Activated B cell treated with CpG ODN at 0.5 μM for 24 hours (primary cell): ENCODE measurements at regions not wholly inside any gene's neighbourhood (a gene's known extent, or its start where the extent isn't known, plus 50 kb on each side); places are given as distances from the start of the nearest gene placed in this dataset.

ENCODE experiments used
- ATAC-seq: fragments of 200-7000 bp; cut with Tn5 transposase; one replicate; pipeline ENCODE4 v1.10.0; 2021; ENCODE audit warnings: low read depth, mild to moderate bottlenecking, moderate library complexity
- CTCF ChIA-PET: fragments of 350-600 bp; sonication (Branson Sonifier 250); formaldehyde crosslinking; loops from one replicate; lab custom pipeline; 2021; ENCODE audit warnings: antibody characterized with exemption; lab: Charles Lee
- POLR2A ChIA-PET: fragments of 350-600 bp; sonication (Branson Sonifier 250); formaldehyde crosslinking; loops from one replicate; lab custom pipeline; 2021; ENCODE audit warnings: antibody characterized with exemption; lab: Charles Lee
- DNase-seq: peaks from one replicate; pipeline ENCODE4 v3.0.0; 2022
- H3K27ac Mint-ChIP-seq: one replicate; pipeline ENCODE4 v1.8.0; 2020; ENCODE audit warnings: mixed read lengths
- H3K27me3 Mint-ChIP-seq: one replicate; pipeline ENCODE4 v1.8.0; 2021; ENCODE audit warnings: mixed read lengths
- H3K36me3 Mint-ChIP-seq: one replicate; pipeline ENCODE4 v1.8.0; 2021; ENCODE audit warnings: low read depth, mixed read lengths
- H3K4me1 Mint-ChIP-seq: one replicate; pipeline ENCODE4 v1.8.0; 2021; ENCODE audit warnings: mixed read lengths
- H3K4me3 Mint-ChIP-seq: one replicate; pipeline ENCODE4 v1.8.0; 2020; ENCODE audit warnings: mild to moderate bottlenecking, mixed read lengths
- H3K9me3 Mint-ChIP-seq: one replicate; pipeline ENCODE4 v1.8.0; 2020; ENCODE audit warnings: mixed read lengths
- intact Hi-C: fragments of 100-400 bp; cut with micrococcal nuclease; formaldehyde crosslinking; loops from one replicate; pipeline ENCODE4 v1.15.1; 2024
- TF ChIP-seq, protein P1 (sequence below): fragments of 200-600 bp; IDR thresholded peaks from one replicate; pipeline ENCODE4 v1.8.0; 2022; ENCODE audit warnings: antibody characterized with exemption, mild to moderate bottlenecking

- intact Hi-C loops: no loop called here
- POLR2A ChIA-PET: no interaction called here
- DNase-seq: no peak
- H3K27ac Mint-ChIP-seq: no peak overlapping the region
- H3K4me3 Mint-ChIP-seq: no peak overlapping the region
- no peaks in the 10 kb centered on the region for H3K9me3 Mint-ChIP-seq
- no peak for ATAC-seq
- no peaks in the 10 kb centered on the region for H3K36me3 Mint-ChIP-seq
- TF ChIP-seq, protein P1, sequence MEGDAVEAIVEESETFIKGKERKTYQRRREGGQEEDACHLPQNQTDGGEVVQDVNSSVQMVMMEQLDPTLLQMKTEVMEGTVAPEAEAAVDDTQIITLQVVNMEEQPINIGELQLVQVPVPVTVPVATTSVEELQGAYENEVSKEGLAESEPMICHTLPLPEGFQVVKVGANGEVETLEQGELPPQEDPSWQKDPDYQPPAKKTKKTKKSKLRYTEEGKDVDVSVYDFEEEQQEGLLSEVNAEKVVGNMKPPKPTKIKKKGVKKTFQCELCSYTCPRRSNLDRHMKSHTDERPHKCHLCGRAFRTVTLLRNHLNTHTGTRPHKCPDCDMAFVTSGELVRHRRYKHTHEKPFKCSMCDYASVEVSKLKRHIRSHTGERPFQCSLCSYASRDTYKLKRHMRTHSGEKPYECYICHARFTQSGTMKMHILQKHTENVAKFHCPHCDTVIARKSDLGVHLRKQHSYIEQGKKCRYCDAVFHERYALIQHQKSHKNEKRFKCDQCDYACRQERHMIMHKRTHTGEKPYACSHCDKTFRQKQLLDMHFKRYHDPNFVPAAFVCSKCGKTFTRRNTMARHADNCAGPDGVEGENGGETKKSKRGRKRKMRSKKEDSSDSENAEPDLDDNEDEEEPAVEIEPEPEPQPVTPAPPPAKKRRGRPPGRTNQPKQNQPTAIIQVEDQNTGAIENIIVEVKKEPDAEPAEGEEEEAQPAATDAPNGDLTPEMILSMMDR: no peak
- H3K27me3 Mint-ChIP-seq: peaks cover 6% of the 10 kb centered on the region
- H3K4me1 Mint-ChIP-seq: no peaks in the 10 kb centered on the region
- CTCF ChIA-PET: no interaction called here
These were observed 56.0 kb downstream of the PLK2 start for GRCh38 chr5:58403822-58404433.

DNA sequence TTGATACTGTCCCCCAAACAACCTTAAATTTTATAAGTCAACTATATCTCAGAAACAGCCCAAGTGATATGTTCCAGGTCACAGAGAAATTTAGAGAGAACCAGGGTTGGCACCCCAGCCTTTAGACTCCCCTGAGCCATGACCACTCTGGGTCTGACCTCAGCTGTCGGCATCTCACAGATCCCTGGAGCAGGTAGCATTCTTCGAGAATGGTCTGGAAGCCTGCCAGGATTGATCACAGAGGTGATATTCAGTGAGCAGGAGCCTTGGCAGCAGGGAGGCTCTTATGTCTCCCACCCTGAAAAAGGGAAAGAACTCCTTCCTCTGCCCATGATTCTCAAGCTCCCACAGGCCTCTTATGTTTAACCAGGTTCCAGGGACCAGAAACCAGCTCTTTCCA is 58.2 kb downstream of the PLK2 start:
- POLR2A ChIA-PET: no interaction called here
- no peaks in the 10 kb centered on the region for H3K27me3 Mint-ChIP-seq

GRCh38 chr5:58400737-58401136 is 59.1 kb downstream of the PLK2 start:
- H3K27me3 Mint-ChIP-seq: no peaks in the 10 kb centered on the region
- ChIA-PET POLR2A (no interaction called here), CTCF (no interaction called here)
- H3K27ac Mint-ChIP-seq: no peak overlapping the region
- TF ChIP-seq, protein P1: no peak
- ATAC-seq (no peak), DNase-seq (no peak)
- no peaks in the 10 kb centered on the region for H3K9me3 Mint-ChIP-seq
- intact Hi-C loops: no loop called here
- H3K36me3 Mint-ChIP-seq: no peaks in the 10 kb centered on the region
- H3K4me1 Mint-ChIP-seq: no peaks in the 10 kb centered on the region
- H3K4me3 Mint-ChIP-seq: no peak overlapping the region

More for the DNA sequence above, 58.2 kb downstream of the PLK2 start:
- no peak overlapping the region for H3K4me3 Mint-ChIP-seq
- no peaks in the 10 kb centered on the region for H3K4me1 Mint-ChIP-seq
- intact Hi-C loops: no loop called here
- TF ChIP-seq, protein P1: no peak
- DNase-seq: no peak
- CTCF ChIA-PET: no interaction called here
- no peaks in the 10 kb centered on the region for H3K9me3 Mint-ChIP-seq
- H3K36me3 Mint-ChIP-seq: no peaks in the 10 kb centered on the region
- ATAC-seq: no peak
- no peak overlapping the region for H3K27ac Mint-ChIP-seq

DNA sequence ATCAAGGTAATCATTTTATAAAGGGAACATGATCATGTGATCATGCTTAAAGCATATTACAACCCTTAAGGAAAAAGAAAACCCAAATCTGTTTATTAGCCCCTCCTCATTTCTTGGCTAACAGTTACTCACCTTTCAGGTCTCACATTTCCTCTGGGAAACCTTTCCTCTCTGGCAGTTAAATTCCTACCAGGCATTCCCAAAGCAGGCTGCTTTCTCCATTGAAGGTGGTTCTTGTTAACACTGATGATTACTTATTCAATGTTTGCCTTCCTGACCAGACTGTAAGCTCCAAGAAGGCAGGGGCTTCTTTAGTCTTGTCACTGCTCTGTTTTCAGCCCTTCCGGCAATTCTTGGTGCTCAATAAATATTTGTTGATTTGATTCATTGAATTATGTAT is 59.9 kb downstream of the PLK2 start:
- POLR2A ChIA-PET: no interaction called here

GRCh38 chr5:58394339-58394738 is 65.5 kb downstream of the PLK2 start:
- H3K4me3 Mint-ChIP-seq: no peak overlapping the region
- no peaks in the 10 kb centered on the region for H3K9me3 Mint-ChIP-seq
- ATAC-seq: no peak
- H3K27me3 Mint-ChIP-seq: peaks cover 12% of the 10 kb centered on the region
- POLR2A ChIA-PET: no interaction called here
- no peak for DNase-seq
- CTCF ChIA-PET: no interaction called here
- no peaks in the 10 kb centered on the region for H3K36me3 Mint-ChIP-seq
- TF ChIP-seq, protein P1: no peak
- H3K27ac Mint-ChIP-seq: no peak overlapping the region
- intact Hi-C loops: no loop called here
- no peaks in the 10 kb centered on the region for H3K4me1 Mint-ChIP-seq

More for the DNA sequence above, 59.9 kb downstream of the PLK2 start:
- H3K9me3 Mint-ChIP-seq: no peaks in the 10 kb centered on the region
- intact Hi-C loops: no loop called here
- H3K27me3 Mint-ChIP-seq: peaks cover 5% of the 10 kb centered on the region
- ATAC-seq (no peak), DNase-seq (no peak)
- no peak overlapping the region for H3K27ac Mint-ChIP-seq
- CTCF ChIA-PET: no interaction called here
- TF ChIP-seq, protein P1: no peak
- no peaks in the 10 kb centered on the region for H3K36me3 Mint-ChIP-seq
- no peaks in the 10 kb centered on the region for H3K4me1 Mint-ChIP-seq
- H3K4me3 Mint-ChIP-seq: no peak overlapping the region
